ENCODE measurements at regions not wholly inside any gene's neighbourhood (a gene's known extent, or its start where the extent isn't known, plus 50 kb on each side); places are given as distances from the start of the nearest gene placed in this dataset.

DNA sequence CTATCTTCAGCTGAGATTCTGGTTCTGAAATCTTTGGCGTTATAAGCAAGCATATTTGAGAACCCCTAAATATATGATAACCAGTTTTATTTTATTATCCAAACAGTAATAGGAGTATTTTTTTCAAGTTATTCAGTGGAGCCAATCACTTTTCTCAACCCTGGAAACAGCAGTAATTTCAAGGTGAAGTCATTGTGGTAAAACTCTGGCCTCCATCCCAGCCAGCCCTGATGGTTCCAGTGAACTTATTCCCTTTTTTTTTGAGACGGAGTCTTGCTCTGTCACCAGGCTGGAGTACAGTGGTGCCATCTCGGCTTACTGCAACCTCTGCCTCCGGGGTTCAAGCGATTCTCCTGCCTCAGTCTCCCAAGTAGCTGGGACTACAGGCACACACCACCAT lies 545.4 kb upstream of the IL12A start:
- Histone ChIP-seq H3K36me3 (ENCODE audit: insufficient read depth) (no peaks in the 10 kb centered on the region), H3K4me3 (IDR thresholded peaks at IDR 0.05; ENCODE audit: insufficient read depth, low read depth, low read length) (no peak overlapping the region), H3K27ac (no peak overlapping the region), H3K4me2 (no peak overlapping the region), H3K4me1 (ENCODE audit: low read depth, poor library complexity, severe bottlenecking) (no peaks in the 10 kb centered on the region), H3K9ac (no peak overlapping the region), H4K20me1 (ENCODE audit: insufficient read depth) (no peaks in the 10 kb centered on the region), H2AFZ (ENCODE audit: low read depth) (no peak overlapping the region), H3K27me3 (ENCODE audit: insufficient read depth, low read depth) (no peaks in the 10 kb centered on the region), H3K79me2 (ENCODE audit: insufficient read depth, low read depth) (no peaks in the 10 kb centered on the region)
- TF ChIP-seq, protein P1, sequence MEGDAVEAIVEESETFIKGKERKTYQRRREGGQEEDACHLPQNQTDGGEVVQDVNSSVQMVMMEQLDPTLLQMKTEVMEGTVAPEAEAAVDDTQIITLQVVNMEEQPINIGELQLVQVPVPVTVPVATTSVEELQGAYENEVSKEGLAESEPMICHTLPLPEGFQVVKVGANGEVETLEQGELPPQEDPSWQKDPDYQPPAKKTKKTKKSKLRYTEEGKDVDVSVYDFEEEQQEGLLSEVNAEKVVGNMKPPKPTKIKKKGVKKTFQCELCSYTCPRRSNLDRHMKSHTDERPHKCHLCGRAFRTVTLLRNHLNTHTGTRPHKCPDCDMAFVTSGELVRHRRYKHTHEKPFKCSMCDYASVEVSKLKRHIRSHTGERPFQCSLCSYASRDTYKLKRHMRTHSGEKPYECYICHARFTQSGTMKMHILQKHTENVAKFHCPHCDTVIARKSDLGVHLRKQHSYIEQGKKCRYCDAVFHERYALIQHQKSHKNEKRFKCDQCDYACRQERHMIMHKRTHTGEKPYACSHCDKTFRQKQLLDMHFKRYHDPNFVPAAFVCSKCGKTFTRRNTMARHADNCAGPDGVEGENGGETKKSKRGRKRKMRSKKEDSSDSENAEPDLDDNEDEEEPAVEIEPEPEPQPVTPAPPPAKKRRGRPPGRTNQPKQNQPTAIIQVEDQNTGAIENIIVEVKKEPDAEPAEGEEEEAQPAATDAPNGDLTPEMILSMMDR (conservative IDR thresholded peaks at IDR 0.05; ENCODE audit: low read depth, low read length): no peak

DNA sequence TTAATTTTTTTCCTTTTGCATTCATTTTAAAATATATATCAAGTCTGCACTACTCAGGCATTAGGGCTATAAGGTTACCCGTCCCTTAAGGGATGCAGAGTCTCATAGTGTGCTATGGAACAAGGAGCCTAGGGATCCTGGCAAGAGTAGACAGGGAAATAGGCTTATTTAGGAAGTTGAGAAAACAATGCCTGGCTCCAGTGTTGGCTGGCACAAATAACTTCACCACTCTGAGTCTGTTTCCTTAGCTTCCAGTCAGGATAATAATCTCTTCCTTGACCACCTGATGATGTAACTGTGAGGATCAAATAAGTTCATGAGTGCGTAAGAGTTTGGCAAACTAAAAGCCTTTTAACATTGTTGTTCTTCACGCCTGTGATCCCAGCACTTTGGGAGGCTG lies 540.8 kb upstream of the IL12A start:
- Histone ChIP-seq H2AFZ (ENCODE audit: low read depth) (no peak overlapping the region), H3K4me1 (ENCODE audit: low read depth, poor library complexity, severe bottlenecking) (no peaks in the 10 kb centered on the region), H3K9ac (no peak overlapping the region), H3K4me2 (no peak overlapping the region), H3K79me2 (ENCODE audit: insufficient read depth, low read depth) (no peaks in the 10 kb centered on the region), H4K20me1 (ENCODE audit: insufficient read depth) (no peaks in the 10 kb centered on the region), H3K27me3 (ENCODE audit: insufficient read depth, low read depth) (no peaks in the 10 kb centered on the region), H3K4me3 (IDR thresholded peaks at IDR 0.05; ENCODE audit: insufficient read depth, low read depth, low read length) (no peak overlapping the region), H3K27ac (no peak overlapping the region), H3K36me3 (ENCODE audit: insufficient read depth) (no peaks in the 10 kb centered on the region)
- TF ChIP-seq, protein P1 (conservative IDR thresholded peaks at IDR 0.05; ENCODE audit: low read depth, low read length): no peak

DNA sequence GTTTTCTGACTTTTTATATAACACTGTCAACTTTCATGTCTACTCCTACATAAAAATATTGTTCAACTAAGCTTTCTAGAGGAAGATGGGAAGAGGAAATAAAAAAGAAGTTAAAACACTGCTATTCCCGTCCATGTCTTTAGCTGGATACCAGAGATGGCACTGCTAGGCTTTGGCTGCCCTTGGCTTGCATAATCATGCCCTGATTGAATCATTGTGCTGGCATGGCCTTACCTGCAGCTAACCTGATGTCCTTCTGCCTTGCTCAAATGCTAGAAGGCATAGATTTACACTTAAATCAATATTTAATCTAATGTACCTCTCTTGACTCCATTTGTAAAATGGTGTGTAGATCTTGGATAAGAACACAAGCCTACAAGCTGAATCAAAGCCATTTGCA lies 539.7 kb upstream of the IL12A start:
- Histone ChIP-seq H3K36me3 (ENCODE audit: insufficient read depth) (no peaks in the 10 kb centered on the region), H3K9ac (no peak overlapping the region), H3K27ac (no peak overlapping the region), H2AFZ (ENCODE audit: low read depth) (no peak overlapping the region), H4K20me1 (ENCODE audit: insufficient read depth) (no peaks in the 10 kb centered on the region), H3K79me2 (ENCODE audit: insufficient read depth, low read depth) (no peaks in the 10 kb centered on the region), H3K4me2 (no peak overlapping the region), H3K4me1 (ENCODE audit: low read depth, poor library complexity, severe bottlenecking) (no peaks in the 10 kb centered on the region), H3K4me3 (IDR thresholded peaks at IDR 0.05; ENCODE audit: insufficient read depth, low read depth, low read length) (no peak overlapping the region), H3K27me3 (ENCODE audit: insufficient read depth, low read depth) (no peaks in the 10 kb centered on the region)
- TF ChIP-seq, protein P1 (conservative IDR thresholded peaks at IDR 0.05; ENCODE audit: low read depth, low read length): no peak

DNA sequence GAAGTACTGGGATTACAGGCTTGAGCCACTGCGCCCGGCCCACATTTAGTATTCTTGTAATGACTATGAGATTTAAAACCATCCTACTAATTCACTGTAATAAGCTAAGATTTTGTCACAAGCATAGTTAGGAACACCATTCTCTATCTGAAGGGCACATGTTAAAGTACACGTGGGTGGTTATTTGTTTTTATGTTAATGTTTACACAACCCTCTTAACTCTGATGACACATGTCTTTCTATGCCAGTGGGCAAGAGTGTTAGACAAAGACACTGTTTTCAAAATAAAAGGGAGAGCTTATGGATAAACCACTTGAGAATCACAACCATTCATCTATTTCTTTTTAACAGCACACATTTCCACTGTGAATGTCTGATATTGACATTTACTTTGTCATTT lies 537.6 kb upstream of the IL12A start:
- Histone ChIP-seq H3K4me2 (no peak overlapping the region), H3K9ac (no peak overlapping the region), H3K79me2 (ENCODE audit: insufficient read depth, low read depth) (no peaks in the 10 kb centered on the region), H3K4me3 (IDR thresholded peaks at IDR 0.05; ENCODE audit: insufficient read depth, low read depth, low read length) (no peak overlapping the region), H4K20me1 (ENCODE audit: insufficient read depth) (no peaks in the 10 kb centered on the region), H2AFZ (ENCODE audit: low read depth) (no peak overlapping the region), H3K36me3 (ENCODE audit: insufficient read depth) (no peaks in the 10 kb centered on the region), H3K27me3 (ENCODE audit: insufficient read depth, low read depth) (no peaks in the 10 kb centered on the region), H3K4me1 (ENCODE audit: low read depth, poor library complexity, severe bottlenecking) (no peaks in the 10 kb centered on the region), H3K27ac (no peak overlapping the region)
- TF ChIP-seq, protein P1 (conservative IDR thresholded peaks at IDR 0.05; ENCODE audit: low read depth, low read length): no peak

DNA sequence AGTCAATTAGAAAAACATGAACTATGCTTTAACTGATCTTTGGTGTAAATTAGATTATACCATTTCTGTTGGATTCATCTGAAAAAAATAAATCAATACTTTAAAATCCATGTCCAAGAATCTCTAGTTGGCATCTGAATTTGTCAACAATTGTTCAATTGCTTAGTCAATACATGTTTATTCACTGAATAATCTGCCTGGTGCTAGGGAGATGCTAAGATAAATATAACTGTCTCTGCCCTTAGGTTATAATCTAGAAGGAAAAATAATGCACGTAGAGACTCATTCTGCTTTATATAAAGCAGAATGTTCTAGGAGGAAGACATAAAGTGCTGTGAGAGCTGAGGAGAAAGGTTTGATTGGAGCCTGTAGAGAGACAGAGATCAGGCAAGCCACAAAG lies 537.2 kb upstream of the IL12A start:
- no peak overlapping the region for H3K27ac ChIP-seq
- H2AFZ ChIP-seq (ENCODE audit: low read depth): no peak overlapping the region
- no peaks in the 10 kb centered on the region for H3K4me1 ChIP-seq (ENCODE audit: low read depth, poor library complexity, severe bottlenecking)
- H3K27me3 ChIP-seq (ENCODE audit: insufficient read depth, low read depth): no peaks in the 10 kb centered on the region
- no peak overlapping the region for H3K9ac ChIP-seq
- no peak overlapping the region for H3K4me3 ChIP-seq (IDR thresholded peaks at IDR 0.05; ENCODE audit: insufficient read depth, low read depth, low read length)
- no peaks in the 10 kb centered on the region for H4K20me1 ChIP-seq (ENCODE audit: insufficient read depth)
- TF ChIP-seq, protein P1 (conservative IDR thresholded peaks at IDR 0.05; ENCODE audit: low read depth, low read length): no peak
- no peaks in the 10 kb centered on the region for H3K36me3 ChIP-seq (ENCODE audit: insufficient read depth)
- H3K4me2 ChIP-seq: no peak overlapping the region
- no peaks in the 10 kb centered on the region for H3K79me2 ChIP-seq (ENCODE audit: insufficient read depth, low read depth)

All from KMS-11 (cell line).